Smooth muscle cell (in vitro differentiated cells): ENCODE measurements at regions not wholly inside any gene's neighbourhood (a gene's known extent, or its start where the extent isn't known, plus 50 kb on each side); places are given as distances from the start of the nearest gene placed in this dataset.

Experiments
- DNase-seq: peaks from one replicate; lab custom pipeline; 2025; ENCODE audit not compliant: unreplicated experiment; lab: John Stamatoyannopoulos, UW
- H2AFZ ChIP-seq: fragments of 200-600 bp; sonication (generic); 2 replicates; pipeline ENCODE4 v1.6.0; 2016; ENCODE audit warnings: antibody characterized with exemption, low read depth, mild to moderate bottlenecking
- H3F3A ChIP-seq: fragments of 200-600 bp; sonication (generic); 2 replicates; pipeline ENCODE4 v1.6.0; 2017; ENCODE audit warnings: antibody characterized with exemption, low read depth
- H3K27ac ChIP-seq: fragments of 200-600 bp; sonication (generic); 2 replicates; pipeline ENCODE4 v1.5.1; 2016; ENCODE audit warnings: low read depth, mild to moderate bottlenecking
- H3K27me3 ChIP-seq: fragments of 200-600 bp; sonication (generic); 2 replicates; pipeline ENCODE4 v1.6.1; 2016; ENCODE audit warnings: low read depth, mild to moderate bottlenecking
- H3K36me3 ChIP-seq: fragments of 200-600 bp; sonication (generic); 2 replicates; pipeline ENCODE4 v1.5.1; 2016; ENCODE audit warnings: low read depth
- H3K4me1 ChIP-seq: fragments of 200-600 bp; sonication (generic); 2 replicates; pipeline ENCODE4 v1.5.1; 2016; ENCODE audit warnings: low read depth
- H3K4me2 ChIP-seq: fragments of 200-600 bp; sonication (generic); 2 replicates; pipeline ENCODE4 v1.6.0; 2016; ENCODE audit warnings: mild to moderate bottlenecking
- H3K4me3 ChIP-seq: fragments of 200-600 bp; sonication (generic); 2 replicates; pipeline ENCODE4 v1.5.1; 2016; ENCODE audit warnings: mild to moderate bottlenecking
- H3K79me2 ChIP-seq: fragments of 200-600 bp; sonication (generic); 2 replicates; pipeline ENCODE4 v1.6.0; 2016; ENCODE audit warnings: low read depth, mild to moderate bottlenecking
- H3K9ac ChIP-seq: fragments of 200-600 bp; sonication (generic); 2 replicates; pipeline ENCODE4 v1.6.0; 2016; ENCODE audit warnings: low read depth
- H3K9me3 ChIP-seq: fragments of 200-600 bp; sonication (generic); replicated peaks from 2 replicates; pipeline ENCODE4 v1.5.1; 2016; ENCODE audit warnings: low read depth
- H4K20me1 ChIP-seq: fragments of 200-600 bp; sonication (generic); 2 replicates; pipeline ENCODE4 v1.6.0; 2016; ENCODE audit warnings: low read depth
- CTCF ChIP-seq: fragments of 200-600 bp; sonication (generic); IDR thresholded peaks from 2 replicates; pipeline ENCODE4 v1.5.1; 2017; ENCODE audit warnings: borderline replicate concordance, mild to moderate bottlenecking, antibody characterized with exemption; ENCODE audit not compliant: insufficient read depth, poor library complexity, severe bottlenecking
- WGBS: methylation state at CpG from one replicate; pipeline ENCODE4 v1.1.7; 2016; ENCODE audit warnings: low lambda C conversion rate; 5-methylcytosine and 5-hydroxymethylcytosine counted together

DNA sequence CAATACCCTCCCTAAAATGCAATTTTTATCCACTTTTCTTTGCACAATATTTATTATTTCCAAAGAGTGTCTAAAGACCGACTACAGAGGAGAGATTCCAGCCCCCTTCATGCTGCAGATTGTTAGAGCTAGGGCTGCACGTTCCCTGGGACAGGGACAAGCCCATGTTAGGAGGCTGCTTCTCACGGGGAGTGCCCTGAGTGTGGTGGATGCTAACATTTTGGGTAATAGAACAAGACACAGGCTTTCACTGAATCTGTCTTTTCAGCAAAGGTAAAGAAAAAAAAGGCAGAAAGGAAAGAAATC lies 125.4 kb downstream of the RIPK4 start:
- Histone ChIP-seq H3K9ac (peak overlapping the region; percentile 52), H3K27me3 (no peaks in the 10 kb centered on the region), H3F3A (peaks cover 13% of the 10 kb centered on the region), H3K36me3 (no peaks in the 10 kb centered on the region), H3K4me1 (peaks cover 19% of the 10 kb centered on the region), H3K79me2 (no peaks in the 10 kb centered on the region), H4K20me1 (no peaks in the 10 kb centered on the region), H2AFZ (peak overlapping the region; percentile 28), H3K9me3 (no peaks in the 10 kb centered on the region), H3K4me2 (peak overlapping the region; percentile 61), H3K4me3 (no peak overlapping the region), H3K27ac (peak overlapping the region; percentile 92)
- TF ChIP-seq CTCF: no peak
- WGBS: 42% methylated on average over 3 of the region's 3 CpGs
- no peak for DNase-seq

DNA sequence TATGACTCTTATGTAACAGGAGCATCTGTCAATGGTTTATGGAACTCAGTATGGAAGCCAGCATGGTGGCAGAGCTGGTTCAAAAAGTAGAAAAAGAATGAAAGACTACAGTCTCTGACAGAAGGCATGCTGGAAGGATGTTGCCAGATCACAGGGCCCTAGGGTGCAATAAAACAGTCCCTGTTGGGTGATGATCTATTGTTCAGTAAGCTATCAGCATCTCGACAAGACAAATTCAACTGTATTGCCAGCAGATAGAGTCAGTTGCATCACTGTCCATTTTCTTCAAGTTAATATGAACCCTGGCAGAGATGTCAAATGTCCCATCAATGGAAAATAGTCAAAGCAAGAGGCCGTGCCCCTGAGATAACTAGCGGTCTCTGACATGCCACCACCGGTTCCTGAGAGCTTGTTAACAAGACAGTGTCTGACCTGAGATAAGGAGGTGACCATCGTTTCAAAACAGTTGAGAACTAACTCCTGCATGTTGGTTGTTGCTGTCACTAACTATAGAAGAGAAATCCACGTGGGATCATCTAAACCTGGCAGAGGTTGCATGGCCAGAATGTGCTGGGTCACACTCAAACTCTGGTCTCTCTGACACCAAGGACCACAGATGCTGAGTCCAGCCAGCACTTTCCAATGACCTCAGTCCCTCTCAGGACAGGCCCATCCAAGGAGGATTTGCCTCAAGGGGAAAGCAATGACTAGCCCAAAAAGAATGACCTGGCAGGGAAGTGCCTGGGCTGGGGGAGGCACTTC lies 125.9 kb downstream of the RIPK4 start:
- Histone ChIP-seq H3K9ac (peak overlapping the region; percentile 52), H3K4me2 (peak overlapping the region; percentile 61), H2AFZ (peak overlapping the region; percentile 28), H3K4me1 (peaks cover 19% of the 10 kb centered on the region), H3K79me2 (no peaks in the 10 kb centered on the region), H3F3A (peaks cover 13% of the 10 kb centered on the region), H3K36me3 (no peaks in the 10 kb centered on the region), H3K27me3 (no peaks in the 10 kb centered on the region), H3K27ac (peak overlapping the region; percentile 92), H4K20me1 (no peaks in the 10 kb centered on the region), H3K4me3 (no peak overlapping the region), H3K9me3 (no peaks in the 10 kb centered on the region)
- TF ChIP-seq CTCF: no peak
- 52% methylated on average over 6 of the region's 6 CpGs for WGBS
- DNase-seq: no peak

GRCh38 chr21:41639766-41640165 lies 127.1 kb downstream of the RIPK4 start:
- Histone ChIP-seq H3K27ac (no peak overlapping the region), H3K4me3 (no peak overlapping the region), H3K9ac (no peak overlapping the region), H3K4me2 (no peak overlapping the region), H3K79me2 (no peaks in the 10 kb centered on the region), H3K27me3 (no peaks in the 10 kb centered on the region), H3F3A (peaks cover 13% of the 10 kb centered on the region), H2AFZ (no peak overlapping the region), H3K9me3 (no peaks in the 10 kb centered on the region), H3K36me3 (no peaks in the 10 kb centered on the region), H3K4me1 (peaks cover 19% of the 10 kb centered on the region), H4K20me1 (no peaks in the 10 kb centered on the region)
- TF ChIP-seq CTCF: no peak
- 99% methylated on average over 5 of the region's 5 CpGs for WGBS
- DNase-seq: no peak

- H3K79me2 ChIP-seq: no peaks in the 10 kb centered on the region
- H3K4me1 ChIP-seq: peaks cover 19% of the 10 kb centered on the region
- no peak for TF ChIP-seq CTCF
- no peak for DNase-seq
- H2AFZ ChIP-seq: no peak overlapping the region
- H3K27me3 ChIP-seq: no peaks in the 10 kb centered on the region
- peaks cover 13% of the 10 kb centered on the region for H3F3A ChIP-seq
- H3K9me3 ChIP-seq: no peaks in the 10 kb centered on the region
- H3K9ac ChIP-seq: no peak overlapping the region
- no peak overlapping the region for H3K4me3 ChIP-seq
- H3K4me2 ChIP-seq: no peak overlapping the region
- no peaks in the 10 kb centered on the region for H3K36me3 ChIP-seq
- H4K20me1 ChIP-seq: no peaks in the 10 kb centered on the region
- H3K27ac ChIP-seq: no peak overlapping the region
- WGBS: 97% methylated on average over 9 of the region's 10 CpGs
Observed at GRCh38 chr21:41639336-41639735, 127.5 kb downstream of the RIPK4 start.
